ENCODE measurements at regions not wholly inside any gene's neighbourhood (a gene's known extent, or its start where the extent isn't known, plus 50 kb on each side); places are given as distances from the start of the nearest gene placed in this dataset.
"Not testable (repeated sequence)": the region's sequence is repeated elsewhere in the genome, so short reads cannot be mapped to it uniquely, and the experiment has no call there.

GRCh38 chr5:60517850-60518249, 182.1 kb downstream of the DEPDC1B start:
- DNase-seq, result no peak

DNA sequence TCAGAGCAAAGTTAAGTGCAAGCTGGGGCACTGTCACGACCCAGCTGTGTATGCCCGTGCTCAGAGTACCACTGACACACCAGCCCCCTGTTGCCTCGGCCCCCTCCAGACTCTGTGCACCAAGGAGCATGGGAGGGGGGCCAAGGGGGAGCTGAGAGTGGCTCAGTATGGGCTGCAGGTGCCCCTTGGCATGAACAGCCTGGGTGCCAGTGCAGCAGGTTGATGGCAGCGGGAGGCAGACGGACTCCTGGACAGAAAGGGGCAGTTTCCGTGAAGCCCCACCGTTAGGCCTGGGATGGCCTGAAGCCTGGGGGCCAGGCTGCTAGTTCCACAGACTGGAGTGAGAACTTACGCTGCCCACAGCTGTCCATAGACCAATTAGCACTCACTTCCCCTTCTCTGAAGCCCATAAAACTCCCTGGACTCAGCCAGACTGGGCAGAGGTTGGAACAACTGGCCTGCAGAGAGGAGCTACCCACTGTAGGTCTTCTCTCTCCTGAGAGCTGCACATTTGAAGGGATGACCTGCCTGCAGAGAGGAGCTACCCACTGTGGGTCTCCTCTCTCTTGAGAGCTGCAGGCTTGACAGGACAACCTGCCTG, 182.8 kb downstream of the DEPDC1B start:
- no peak for DNase-seq

DNA sequence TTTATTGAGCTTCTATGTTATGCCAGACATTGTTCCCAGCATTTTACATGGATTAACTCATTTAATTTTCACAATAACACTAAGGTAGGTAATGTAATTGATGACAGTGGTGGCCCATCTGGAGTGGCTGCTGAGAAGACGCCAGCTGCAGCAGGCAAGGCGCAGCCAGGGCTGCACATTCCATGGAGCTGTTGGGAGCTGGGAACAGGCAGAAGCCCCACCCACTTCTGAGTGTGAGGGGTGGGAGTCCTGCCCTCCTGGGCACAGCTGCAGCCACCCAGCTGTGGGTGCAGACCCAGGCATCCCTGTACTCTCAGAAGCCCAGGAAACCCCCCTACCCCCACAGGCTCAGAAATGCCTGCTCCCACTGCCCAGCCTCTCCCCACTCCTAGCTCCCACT, 183.3 kb downstream of the DEPDC1B start:
- DNase-seq, result no peak

DNA sequence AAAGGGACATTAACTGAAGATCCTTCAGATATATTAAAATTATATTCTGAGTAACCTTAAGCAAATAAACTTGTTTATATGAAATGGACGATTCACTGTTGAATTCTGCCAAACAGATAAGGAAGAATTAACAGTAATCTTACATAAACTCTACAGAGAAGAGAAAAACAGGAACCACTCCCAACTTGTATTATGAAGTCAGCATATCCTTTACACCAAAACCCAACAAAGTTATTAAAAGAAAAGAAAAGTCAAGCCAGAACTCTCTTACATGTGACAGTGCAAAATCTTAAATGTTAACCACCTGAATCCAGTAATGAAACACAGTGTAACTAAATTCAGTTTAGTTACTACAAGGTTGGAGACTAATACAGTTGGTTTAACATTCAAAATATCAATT, 185.8 kb downstream of the DEPDC1B start:
- no peak for DNase-seq

DNA sequence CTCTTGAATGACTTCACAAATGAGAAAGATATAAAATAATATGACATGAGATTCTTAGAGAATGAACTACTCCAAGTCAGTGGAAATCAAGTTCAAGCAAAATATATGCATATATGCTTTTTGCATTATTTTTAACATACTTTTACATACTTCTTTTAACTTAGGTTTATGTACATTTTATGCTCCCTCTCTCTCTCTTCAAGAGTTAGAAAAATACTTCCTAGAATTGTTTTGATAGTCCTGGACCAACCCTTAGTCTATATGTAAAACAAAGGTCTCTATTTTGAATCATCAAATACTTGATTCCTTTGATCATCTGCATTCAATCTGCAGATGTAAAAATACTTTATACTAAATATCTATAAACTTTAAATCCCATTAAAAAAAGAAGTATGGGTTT, 187.8 kb downstream of the DEPDC1B start:
- no peak for DNase-seq

DNA sequence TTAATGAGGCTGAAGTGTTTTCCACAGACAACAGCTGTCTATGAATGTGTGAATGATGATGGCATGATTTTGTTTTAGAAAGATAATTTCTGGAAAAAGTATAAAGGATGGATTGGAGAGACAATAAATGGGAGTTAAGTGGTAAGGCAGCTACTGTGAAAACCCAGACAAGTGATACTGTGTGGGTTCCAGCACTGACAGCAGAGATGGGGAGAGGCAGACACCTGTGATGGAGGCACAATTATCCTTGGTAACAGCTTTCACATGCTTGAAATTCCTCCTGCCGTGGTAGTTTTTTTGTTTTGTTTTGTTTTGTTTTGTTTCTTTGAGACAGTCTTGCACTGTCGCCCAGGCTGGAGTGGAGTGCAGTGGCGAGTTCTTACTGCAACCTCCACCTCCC, 189.3 kb downstream of the DEPDC1B start:
- no peak for DNase-seq

GRCh38 chr5:60510049-60510448, 189.9 kb downstream of the DEPDC1B start:
- no peak for DNase-seq

DNA sequence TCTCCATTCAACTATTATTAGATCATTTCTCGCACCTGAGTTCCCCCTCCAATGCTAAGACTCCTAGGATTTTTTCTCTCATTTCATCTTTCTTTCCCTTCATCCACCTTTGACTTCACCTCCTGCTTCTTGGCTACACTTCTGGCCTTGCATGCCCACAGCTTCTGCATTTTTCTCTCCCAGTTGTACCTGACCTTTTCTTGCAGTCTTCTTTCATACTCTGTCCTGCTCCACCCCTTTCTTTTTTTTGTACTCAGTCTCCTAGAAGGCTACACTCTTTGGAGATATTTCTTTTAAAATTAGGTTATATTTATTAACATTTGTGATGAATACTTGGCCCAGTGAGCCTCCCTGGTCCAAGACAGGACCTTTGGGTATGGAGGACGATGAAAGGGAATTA, 190.4 kb downstream of the DEPDC1B start:
- DNase-seq, result no peak

GRCh38 chr5:60507687-60508086, 192.3 kb downstream of the DEPDC1B start:
- no peak for DNase-seq

- DNase-seq, result no peak
Measured at GRCh38 chr5:60505373-60506171, 194.4 kb downstream of the DEPDC1B start.

DNA sequence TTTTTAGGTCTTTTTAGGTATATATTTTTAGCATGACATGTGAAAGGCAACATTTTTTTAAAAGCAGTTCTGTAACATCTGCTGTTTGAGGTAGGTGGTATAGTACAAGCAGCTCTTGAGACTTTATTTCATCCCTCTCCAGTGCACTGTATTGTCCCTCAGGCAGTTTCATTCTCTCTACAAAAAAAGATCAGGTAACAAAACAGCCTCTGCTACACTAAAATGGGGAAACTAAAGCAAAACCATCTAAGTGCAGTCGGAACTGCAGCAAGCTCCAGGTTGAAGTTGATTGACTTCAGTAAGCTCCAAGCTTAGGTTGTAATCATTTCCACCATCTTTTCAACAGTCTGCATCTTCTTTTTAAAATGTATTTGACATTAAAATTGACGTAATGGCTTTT, 195.6 kb downstream of the DEPDC1B start:
- DNase-seq, result no peak

DNA sequence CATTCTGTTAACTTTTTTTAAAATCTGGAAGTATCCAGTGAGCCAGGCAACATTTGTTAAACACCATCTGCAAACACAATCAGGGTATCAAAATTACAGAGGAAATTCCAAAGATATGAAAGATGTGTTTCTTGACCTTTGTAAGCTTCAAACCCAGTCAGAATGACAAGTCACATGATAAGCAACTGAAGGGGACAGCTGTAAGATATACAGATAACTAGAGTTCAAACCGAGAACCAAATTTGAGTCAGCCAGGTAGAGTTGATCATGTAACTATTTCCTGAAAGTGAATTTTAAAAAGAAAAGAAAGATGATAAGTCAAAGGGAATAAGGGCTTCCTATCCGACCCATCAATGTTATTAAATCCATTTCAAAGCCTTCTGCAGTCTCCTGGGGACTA, 196.2 kb downstream of the DEPDC1B start:
- no peak for DNase-seq

DNA sequence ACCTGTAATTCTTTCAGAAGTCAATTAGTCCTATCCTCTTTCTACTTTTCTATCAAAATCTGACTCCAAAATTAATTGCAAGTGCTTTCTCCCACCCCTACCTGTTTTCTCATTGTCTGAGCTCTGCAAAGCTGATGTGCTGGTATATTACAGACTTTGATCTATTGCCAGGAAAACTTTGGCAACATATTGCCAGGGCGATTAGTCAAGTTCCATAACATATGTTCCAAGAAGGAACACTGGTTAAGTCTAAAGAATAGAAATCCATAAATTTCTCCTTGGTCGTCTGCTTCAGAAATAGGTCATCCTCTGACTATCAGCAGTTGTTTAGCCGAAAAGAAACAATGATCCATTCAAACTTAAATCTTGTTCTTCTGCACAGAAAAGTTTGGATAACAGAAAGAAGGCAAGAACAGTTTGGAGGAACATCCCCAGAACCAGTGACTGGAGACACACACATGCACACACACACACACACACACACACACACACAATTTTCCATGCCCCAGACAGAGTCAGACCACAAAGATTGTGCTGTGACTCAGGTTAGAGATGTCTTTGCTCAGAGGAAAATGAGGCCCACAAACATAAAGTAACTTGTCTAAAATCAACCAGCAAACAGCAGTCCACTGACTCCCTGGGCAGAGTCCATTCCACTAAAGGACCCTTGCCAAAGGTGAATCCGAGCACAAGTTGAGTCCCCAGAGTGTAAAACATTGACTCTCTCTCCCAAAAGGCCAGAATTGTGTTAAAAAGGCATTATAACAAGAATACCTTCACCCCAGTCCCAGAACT, 202.1 kb downstream of the DEPDC1B start:
- DNase-seq, result no peak

- DNase-seq, result peak in 12 of 51 donors; percentile 11 to 69 (median 22)
Measured at GRCh38 chr5:60495644-60496520, 204.1 kb downstream of the DEPDC1B start.

GRCh38 chr5:60494635-60495034, 205.3 kb downstream of the DEPDC1B start:
- DNase-seq, result no peak

GRCh38 chr5:60494144-60494543, 205.8 kb downstream of the DEPDC1B start:
- no peak for DNase-seq

GRCh38 chr5:60493372-60493771, 206.6 kb downstream of the DEPDC1B start:
- no peak for DNase-seq

DNA sequence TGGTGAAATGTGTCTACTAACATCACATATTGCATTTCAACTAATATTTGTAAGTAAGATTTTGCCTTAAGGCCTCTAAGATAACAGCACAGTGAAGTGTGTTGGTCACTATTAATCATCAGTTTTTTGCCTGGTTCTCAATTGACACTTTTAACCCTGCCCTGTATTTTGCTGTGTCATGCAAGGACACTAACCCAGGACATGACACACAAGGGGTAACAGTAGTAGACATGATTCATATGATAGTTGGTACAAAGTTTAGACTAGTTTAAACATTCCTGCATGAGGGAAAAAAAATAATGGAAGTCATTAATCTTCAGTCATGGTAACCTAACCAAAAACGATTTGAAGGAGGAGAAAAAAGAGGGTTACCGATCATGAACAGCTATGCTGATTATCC, 207.0 kb downstream of the DEPDC1B start:
- no peak for DNase-seq

DNA sequence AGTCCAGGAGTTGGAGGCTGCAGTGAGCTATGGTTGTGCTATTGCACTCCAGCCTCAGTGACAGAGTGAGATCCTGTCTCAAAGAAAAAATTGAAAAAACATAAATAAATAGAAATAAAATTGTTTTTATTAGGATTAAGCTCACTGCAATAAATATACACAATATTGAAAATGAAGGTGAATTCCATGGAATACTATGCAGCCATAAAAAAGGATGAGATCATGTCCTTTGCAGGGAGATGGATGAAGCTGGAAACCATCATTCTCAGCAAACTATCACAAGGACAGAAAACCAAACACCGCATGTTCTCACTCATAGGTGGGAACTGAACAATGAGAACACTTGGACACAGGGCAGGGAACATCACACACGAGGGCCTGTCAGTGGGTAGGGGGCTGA, 207.6 kb downstream of the DEPDC1B start:
- DNase-seq, result not testable (repeated sequence)

DNA sequence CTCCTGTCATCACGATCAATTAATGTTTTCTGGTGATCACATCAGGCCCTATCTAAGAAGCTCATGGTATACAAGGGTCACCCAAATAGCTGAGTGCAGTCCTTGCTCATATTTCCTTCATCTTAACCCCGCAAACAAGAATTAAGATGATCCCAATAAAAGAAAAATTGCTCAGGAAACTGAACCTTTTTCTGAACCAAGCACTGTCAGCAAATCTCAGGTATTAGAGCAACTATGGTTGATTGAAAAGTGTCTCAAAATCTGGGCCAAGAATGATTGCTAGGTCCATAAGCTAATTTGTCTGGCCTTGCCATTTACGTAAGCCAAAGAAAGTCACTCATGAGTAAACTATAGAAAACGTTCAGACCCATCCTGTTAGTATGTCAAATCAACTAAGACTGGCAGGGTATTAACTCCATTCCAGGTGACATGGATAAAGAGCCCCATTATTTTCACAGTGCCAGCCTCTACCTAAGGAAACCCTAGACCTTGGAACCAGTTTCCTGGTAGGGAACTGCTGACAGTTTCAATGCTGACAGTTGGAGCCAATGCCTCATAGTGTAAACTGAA, 209.3 kb downstream of the DEPDC1B start:
- no peak for DNase-seq

DNA sequence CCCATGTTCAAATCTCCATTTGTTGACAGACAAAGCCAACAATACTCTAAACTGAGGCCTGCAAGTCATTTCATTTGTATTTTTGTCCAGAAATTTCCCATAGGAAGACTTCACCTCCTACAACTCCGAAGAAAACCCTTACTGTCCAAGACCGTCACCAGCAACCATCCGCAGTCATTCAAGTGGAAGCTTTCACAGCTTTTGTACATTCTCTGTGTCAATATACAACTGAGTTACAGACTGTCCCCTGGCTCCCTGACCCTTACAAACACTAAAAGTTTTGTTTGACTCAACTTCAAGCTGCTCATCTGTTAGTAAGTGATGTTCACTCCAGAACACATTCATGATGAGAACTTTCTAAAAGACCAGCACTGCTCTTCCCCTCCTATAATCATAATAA, 210.1 kb downstream of the DEPDC1B start:
- DNase-seq, result no peak
